ENCODE measurements at regions not wholly inside any gene's neighbourhood (a gene's known extent, or its start where the extent isn't known, plus 50 kb on each side); places are given as distances from the start of the nearest gene placed in this dataset.
A peak's percentile ranks its signal among the peaks of the same experiment; 100 is the strongest.

DNA sequence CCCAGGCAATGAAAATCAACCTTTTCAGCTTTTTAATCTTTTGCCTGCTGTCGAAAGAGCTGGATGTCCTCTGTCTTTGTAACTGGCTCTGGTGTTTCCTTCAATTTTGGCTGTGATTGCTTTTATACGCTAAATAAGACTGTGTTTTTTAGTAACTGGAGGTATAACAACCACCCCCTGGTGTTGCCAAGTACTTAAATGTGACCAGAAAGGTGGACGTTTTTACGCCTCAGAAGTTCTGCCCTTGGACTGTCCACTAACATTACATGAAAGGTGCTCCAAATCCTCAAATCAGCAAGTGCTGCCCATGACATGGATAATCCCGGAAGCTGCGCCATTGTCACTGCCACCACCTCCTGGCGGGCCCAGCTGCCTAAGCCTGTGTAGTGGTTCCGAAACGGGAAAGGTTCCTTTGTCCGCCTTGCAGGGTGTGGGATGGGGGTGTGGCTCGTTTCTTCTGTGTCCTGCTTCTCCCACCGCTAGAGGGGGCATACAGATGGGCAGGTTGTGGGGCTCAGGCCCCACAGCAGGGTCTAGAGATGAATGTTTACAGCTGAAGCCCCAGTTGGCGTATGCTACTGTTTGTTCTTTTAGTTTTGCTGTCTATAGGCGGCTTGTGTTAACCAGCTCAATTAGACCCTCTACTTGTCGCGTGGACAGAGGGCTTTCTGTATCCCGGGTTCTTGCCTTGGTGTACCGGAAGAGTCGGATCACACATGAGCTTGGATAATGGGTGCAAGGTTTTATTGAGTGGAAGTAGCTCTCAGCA, 82.2 kb upstream of the SEPTIN5 start (continued):
- TF ChIP-seq HDAC1 (IDR thresholded peaks at IDR 0.05) = peak in 1 of 2 experiments; percentile 69; a peak in 2 of 4 replicates
- no peak for TF ChIP-seq ATF3 (IDR thresholded peaks at IDR 0.05)
- TF ChIP-seq ATF3 (CRISPR knock-in tag; conservative IDR thresholded peaks at IDR 0.05) = peak; percentile 7; the same call in 1 of the 2 replicates
- TF ChIP-seq MLX (CRISPR knock-in tag; conservative IDR thresholded peaks at IDR 0.05) = peak in 1 of 2 experiments; percentile 11; a peak in 1 of 4 replicates
- TF ChIP-seq ZNF79 (CRISPR knock-in tag; IDR thresholded peaks at IDR 0.05; ENCODE audit: low read depth) = no peak
- no peak for TF ChIP-seq STAG1 (CRISPR knock-in tag; IDR thresholded peaks at IDR 0.05; ENCODE audit: borderline replicate concordance)
- no peak; the same call in 1 of the 2 replicates for TF ChIP-seq MTA1 (IDR thresholded peaks at IDR 0.05; ENCODE audit: borderline replicate concordance)
- TF ChIP-seq NCOA6 (IDR thresholded peaks at IDR 0.05) = no peak
- TF ChIP-seq SP1 (CRISPR knock-in tag; IDR thresholded peaks at IDR 0.05) = peak; percentile 93
- TF ChIP-seq TCF15 (CRISPR knock-in tag; IDR thresholded peaks at IDR 0.05) = 0 out of 2 replicates have a peak, but pooled peaks have one; percentile 64
- no peak for TF ChIP-seq EWSR1 (IDR thresholded peaks at IDR 0.05; ENCODE audit: borderline replicate concordance, low read depth, partially characterized antibody)
- no peak for TF ChIP-seq PCBP2 (IDR thresholded peaks at IDR 0.05; ENCODE audit: low read depth, low read length, poor library complexity, severe bottlenecking)
- TF ChIP-seq MIER1 (IDR thresholded peaks at IDR 0.05; ENCODE audit: low read depth) = no peak
- TF ChIP-seq CTCF (IDR thresholded peaks at IDR 0.05 in 2 of 3, conservative IDR thresholded peaks at IDR 0.05 in 1 of 3; ENCODE audit: insufficient read depth in 2 of 3, low read depth in 1 of 3, low read length in 3 of 3) = peak; percentile 97 to 100 (median 97)
- TF ChIP-seq SIN3B (IDR thresholded peaks at IDR 0.05; ENCODE audit: low read depth) = peak; percentile 23; the same call in 1 of the 2 replicates
- no peak for TF ChIP-seq POLR3A (IDR thresholded peaks at IDR 0.05; ENCODE audit: borderline replicate concordance, extremely low read depth, insufficient read depth, insufficient read length)
- no peak for TF ChIP-seq FOXA1 (IDR thresholded peaks at IDR 0.05; ENCODE audit: borderline replicate concordance)
- no peak for TF ChIP-seq NFIX (CRISPR knock-in tag; IDR thresholded peaks at IDR 0.05; ENCODE audit: low read depth)
- 0 out of 2 replicates have a peak, but pooled peaks have one; percentile 10 for TF ChIP-seq CREB3L1 (IDR thresholded peaks at IDR 0.05; ENCODE audit: borderline replicate concordance, low read depth)
- 0 out of 2 replicates have a peak, but pooled peaks have one; percentile 32 for TF ChIP-seq ZFPM2 (CRISPR knock-in tag; IDR thresholded peaks at IDR 0.05)
- no peak for TF ChIP-seq HNRNPK (IDR thresholded peaks at IDR 0.05; ENCODE audit: low read depth, low read length, poor library complexity, severe bottlenecking)
- TF ChIP-seq ATF1 (CRISPR knock-in tag; IDR thresholded peaks at IDR 0.05) = no peak
- TF ChIP-seq ATF1 (tag; IDR thresholded peaks at IDR 0.05) = 0 out of 2 replicates have a peak, but pooled peaks have one; percentile 11
